HG03039 (cell line): ENCODE measurements at regions not wholly inside any gene's neighbourhood (a gene's known extent, or its start where the extent isn't known, plus 50 kb on each side); places are given as distances from the start of the nearest gene placed in this dataset.
"Not testable (repeated sequence)": the region's sequence is repeated elsewhere in the genome, so short reads cannot be mapped to it uniquely, and the experiment has no call there.

Experiments used
- ATAC-seq: cut with Tn5 transposase; IDR thresholded peaks from one replicate; pipeline ENCODE4 v1.9.1; 2021; ENCODE audit warnings: mild to moderate bottlenecking, moderate library complexity; ENCODE audit not compliant: unreplicated experiment

DNA sequence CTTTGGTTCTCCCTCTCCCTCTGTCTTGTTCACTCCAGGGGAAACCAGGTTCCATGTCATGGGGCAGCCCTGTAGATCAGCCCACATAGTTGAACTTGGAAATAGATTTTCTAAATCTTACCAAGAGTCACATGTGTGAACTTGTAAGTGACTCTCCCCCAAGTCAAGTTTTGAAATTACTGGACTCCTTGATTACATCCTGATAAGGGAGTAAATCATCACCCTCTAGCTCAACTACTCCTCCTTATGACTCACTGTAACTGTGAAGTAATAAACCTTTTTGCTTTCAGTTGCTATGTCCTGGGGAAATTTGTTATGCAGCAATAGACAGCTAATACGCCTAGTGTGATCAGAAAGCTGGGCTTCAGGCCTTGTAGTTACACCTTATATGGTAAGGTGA, 703.3 kb downstream of the TTLL7 start:
- ATAC-seq = not testable (repeated sequence)

DNA sequence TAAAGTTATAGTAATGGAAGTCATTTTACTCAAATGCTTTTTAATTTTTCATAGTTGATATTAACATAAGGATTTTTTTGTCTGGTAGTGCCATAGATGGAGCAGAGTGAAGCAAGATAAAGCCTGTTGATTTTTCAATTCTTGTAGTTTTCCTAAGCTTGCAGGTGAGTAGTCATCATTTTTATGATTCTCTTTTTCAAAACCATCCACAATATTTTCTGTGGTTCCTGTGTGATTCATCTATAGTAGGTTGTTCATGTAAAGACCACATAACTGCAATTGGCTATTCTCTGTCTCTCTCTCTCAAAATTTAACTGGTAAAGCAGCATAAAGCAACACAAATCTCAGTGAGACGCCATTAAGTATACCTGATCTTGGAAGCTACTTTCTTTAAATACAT, 711.5 kb downstream of the TTLL7 start:
- not testable (repeated sequence) for ATAC-seq

- not testable (repeated sequence) for ATAC-seq
Observed at GRCh38 chr1:83274656-83275055, 724.3 kb downstream of the TTLL7 start.

DNA sequence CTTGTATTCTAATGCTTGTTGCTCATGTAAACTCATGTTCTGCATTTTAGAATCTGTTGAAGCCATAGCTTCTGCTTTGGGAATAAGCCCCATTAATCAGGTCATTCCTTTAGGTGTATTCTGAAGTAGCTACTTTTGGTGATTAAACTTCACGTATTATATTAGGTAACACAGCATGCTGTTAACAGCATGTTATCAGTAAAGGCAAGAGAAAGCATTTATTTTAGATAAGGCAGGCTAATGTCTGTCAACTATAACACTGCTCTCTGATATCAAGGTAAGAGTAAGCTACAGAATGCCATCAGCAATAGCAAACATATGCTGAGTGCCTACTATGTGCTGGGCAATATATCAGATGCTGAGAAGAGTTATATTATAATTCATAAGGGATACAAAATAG, 726.4 kb downstream of the TTLL7 start:
- not testable (repeated sequence) for ATAC-seq

GRCh38 chr1:83271834-83272233, 727.1 kb downstream of the TTLL7 start:
- not testable (repeated sequence) for ATAC-seq

- ATAC-seq = not testable (repeated sequence)
Observed at GRCh38 chr1:83270801-83271200, 728.1 kb downstream of the TTLL7 start.

DNA sequence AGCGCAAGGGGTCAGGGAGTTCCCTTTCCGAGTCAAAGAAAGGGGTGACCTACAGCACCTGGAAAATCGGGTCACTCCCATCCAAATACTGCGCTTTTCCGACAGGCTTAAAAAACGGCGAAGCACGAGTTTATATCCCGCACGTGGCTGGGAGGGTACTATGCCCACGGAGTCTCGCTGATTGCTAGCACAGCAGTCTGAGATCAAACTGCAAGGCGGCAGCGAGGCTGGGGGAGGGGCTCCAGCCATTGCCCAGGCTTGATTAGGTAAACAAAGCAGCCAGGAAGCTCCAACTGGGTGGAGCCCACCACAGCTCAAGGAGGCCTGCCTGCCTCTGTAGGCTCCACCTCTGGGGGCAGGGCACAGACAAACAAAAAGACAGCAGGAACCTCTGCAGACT, 735.1 kb downstream of the TTLL7 start:
- not testable (repeated sequence) for ATAC-seq

DNA sequence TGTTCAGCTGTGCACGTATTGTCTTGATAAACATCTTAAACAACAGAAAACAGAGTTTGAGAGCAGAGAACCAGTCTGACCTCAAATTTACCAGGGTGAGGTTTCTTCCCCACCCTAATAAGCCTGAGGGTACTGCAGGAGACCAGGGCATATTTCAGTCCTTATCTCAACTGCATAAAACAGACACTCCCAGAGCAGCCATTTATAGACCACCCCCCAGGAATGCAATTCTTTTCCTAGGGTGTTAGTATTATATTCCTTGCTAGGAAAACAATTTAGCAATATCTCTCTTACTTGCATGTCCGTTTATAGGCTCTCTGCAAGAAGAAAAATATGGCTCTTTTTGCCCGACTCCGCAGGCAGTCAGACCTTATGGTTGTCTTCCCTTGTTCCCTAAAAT, 747.2 kb downstream of the TTLL7 start:
- not testable (repeated sequence) for ATAC-seq

GRCh38 chr1:83246780-83247179, 752.2 kb downstream of the TTLL7 start:
- ATAC-seq = not testable (repeated sequence)

- ATAC-seq = not testable (repeated sequence)
Observed at GRCh38 chr1:83244832-83245231, 754.1 kb downstream of the TTLL7 start.

DNA sequence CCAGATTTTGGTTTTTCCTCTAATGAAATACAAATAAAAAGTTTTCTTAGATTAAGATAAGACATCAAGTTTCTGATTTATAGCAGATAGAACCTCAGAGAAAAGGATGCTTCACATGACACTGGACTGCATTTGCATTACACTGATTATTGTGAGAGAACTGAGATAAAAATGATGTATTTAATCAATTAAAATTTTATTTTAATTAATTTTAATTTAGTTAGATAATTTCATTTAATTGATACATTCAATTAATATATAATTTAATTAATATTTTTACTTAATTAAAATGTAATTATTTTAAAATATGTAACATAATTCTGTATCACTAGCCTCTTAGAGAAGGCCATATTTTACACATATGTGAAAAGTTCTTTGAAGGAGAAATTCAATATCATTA, 759.4 kb downstream of the TTLL7 start:
- ATAC-seq = not testable (repeated sequence)

DNA sequence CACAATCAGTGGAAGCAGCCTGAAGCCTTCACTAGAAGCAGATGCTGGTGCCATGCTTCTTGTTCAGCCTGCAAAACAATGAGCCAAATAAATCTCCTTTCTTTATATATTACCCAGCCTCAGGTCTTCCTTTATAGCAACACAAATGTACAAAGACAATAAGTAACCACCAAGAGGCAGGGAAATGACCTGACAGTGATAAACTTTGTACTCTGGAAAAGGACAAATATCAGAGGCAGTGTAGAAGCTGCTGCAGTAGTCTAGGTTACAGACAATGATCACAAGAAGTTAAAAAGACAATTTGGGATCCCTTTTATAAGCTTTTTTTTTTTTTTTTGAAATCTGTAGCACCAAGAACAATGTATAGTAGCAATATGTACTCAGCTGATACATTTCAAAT, 760.3 kb downstream of the TTLL7 start:
- ATAC-seq = not testable (repeated sequence)

DNA sequence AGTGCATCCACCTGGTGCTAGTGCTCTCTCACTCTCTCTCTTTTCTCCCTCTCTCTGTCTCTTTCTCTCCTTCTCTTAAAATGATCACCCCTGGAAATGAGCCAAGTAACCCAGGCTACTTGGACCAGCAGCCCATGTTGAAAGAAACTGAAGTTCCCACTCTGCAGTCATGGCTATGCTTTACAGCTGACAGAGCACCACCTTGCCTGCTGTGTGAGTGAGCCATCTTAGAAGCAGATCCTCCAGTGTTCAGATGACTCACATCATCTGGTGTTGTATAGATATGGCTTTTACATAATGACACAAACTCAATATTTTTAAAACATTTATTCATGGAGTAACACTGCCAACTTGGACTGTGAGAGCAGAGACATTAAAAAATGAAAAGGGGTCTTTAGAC, 779.1 kb downstream of the TTLL7 start:
- not testable (repeated sequence) for ATAC-seq

DNA sequence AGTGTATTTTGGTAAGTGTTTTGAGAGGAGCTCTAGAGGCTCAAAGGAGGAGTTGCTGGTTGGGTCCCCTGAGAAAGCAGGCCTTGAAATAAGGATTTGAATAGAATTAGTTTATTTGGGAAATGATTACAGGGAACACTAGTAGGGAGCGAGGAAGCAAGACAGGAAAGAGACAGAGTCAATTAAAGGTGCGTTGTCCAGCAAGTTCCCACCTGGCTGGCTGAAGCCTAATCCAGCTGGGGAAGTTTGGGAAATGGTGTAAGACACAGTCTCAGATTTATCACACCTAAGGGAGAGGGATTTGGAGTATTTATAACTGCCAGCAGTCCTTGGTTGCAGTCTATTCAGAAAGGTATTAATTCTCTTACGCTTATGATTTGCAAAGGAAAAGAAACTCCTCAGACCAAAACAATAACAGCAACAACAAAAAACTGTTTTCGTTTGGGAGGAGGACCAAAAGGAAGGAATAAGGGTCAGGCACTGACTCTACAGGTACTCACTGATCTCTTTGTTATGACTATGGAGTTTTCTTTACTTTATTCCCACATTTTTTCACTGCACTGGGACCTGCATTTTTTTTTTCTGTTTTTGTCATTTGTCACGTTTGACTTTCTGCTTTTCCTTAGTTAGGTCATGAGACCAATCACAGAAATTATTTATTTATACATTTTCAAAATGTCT, 780.8 kb downstream of the TTLL7 start:
- not testable (repeated sequence) for ATAC-seq

GRCh38 chr1:83214317-83214716, 784.6 kb downstream of the TTLL7 start:
- not testable (repeated sequence) for ATAC-seq

- not testable (repeated sequence) for ATAC-seq
Observed at GRCh38 chr1:83213648-83214047, 785.3 kb downstream of the TTLL7 start.

DNA sequence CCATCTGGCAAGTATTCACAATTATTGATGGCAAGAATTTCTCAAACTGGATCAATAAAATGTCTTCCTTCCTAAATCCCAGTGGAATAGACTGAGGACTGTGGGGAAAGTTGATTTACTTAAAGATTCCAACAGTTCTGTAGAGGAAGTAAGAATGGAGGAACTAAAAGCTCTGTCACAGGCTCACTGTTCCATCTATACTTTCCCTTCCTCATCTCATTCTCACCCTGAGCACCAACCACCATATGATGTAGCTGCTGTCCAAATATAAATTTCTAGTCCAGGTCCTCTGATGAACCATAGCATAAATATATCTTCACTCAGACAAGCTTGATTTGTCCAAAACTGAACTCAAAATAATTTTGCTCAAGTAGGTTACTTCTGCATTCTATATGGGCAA, 786.9 kb downstream of the TTLL7 start:
- ATAC-seq = not testable (repeated sequence)

DNA sequence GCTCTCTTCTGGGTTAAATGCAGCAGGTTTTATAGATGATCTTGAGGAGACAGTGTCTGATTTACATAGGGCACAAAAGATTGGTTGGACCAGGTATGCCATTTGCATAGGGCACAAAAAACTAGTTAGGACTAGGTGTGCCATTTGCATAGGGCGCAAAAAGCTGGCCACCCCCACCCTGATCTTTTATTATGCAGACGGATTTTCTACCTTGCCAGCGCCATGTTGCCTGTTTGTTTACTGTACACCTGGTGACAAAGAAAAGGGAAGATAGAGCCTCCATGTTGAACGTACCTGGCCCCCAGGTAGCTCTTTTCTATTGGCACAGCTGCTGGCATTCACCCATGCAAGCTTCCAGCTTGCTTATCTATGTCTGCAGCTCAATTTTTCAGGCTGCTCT, 790.4 kb downstream of the TTLL7 start:
- ATAC-seq = not testable (repeated sequence)

- not testable (repeated sequence) for ATAC-seq
Observed at GRCh38 chr1:83194610-83195009, 804.3 kb downstream of the TTLL7 start.

GRCh38 chr1:83182033-83182728, 816.8 kb downstream of the TTLL7 start:
- not testable (repeated sequence) for ATAC-seq

GRCh38 chr1:83180621-83181020, 818.3 kb downstream of the TTLL7 start:
- ATAC-seq = not testable (repeated sequence)

DNA sequence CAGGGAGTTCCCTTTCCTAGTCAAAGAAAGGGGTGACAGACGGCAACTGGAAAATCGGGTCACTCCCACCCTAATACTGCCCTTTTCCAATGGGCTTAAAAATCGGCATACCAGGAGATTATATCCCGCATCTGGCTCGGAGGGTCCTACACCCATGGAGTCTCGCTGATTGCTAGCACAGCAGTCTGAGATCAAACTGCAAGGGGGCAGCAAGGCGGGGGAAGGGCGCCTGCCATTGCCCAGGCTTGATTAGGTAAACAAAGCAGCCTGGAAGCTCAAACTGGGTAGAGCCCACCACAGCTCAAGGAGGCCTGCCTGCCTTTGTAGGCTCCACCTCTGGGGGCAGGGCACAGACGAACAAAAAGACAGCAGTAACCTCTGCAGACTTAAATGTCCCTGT, 831.3 kb downstream of the TTLL7 start:
- ATAC-seq = not testable (repeated sequence)
